ENCODE measurements at regions not wholly inside any gene's neighbourhood (a gene's known extent, or its start where the extent isn't known, plus 50 kb on each side); places are given as distances from the start of the nearest gene placed in this dataset.

DNA sequence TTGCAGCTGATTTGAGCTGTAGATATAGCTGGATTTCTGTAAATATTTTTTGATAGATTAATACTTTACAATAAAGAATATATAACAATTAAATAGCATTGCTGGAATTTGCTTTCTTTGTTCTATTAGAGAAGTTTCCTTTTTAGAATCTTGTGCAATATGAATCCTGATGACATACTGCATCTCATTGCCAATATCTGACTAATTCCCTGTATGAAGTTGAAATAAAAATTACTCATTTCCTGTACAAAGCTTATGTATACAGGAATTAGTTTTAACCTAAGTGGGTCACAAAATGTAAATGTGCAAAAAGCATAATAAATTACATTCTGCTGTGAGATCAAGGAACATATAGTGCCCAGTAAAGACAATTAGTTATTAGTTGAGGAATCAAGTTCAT lies 72.8 kb upstream of the TMEFF2 start:
- DNase-seq (ENCODE audit: low read depth): no peak

GRCh38 chr2:192265751-192266150 lies 71.0 kb upstream of the TMEFF2 start:
- DNase-seq (ENCODE audit: low read depth): no peak

DNA sequence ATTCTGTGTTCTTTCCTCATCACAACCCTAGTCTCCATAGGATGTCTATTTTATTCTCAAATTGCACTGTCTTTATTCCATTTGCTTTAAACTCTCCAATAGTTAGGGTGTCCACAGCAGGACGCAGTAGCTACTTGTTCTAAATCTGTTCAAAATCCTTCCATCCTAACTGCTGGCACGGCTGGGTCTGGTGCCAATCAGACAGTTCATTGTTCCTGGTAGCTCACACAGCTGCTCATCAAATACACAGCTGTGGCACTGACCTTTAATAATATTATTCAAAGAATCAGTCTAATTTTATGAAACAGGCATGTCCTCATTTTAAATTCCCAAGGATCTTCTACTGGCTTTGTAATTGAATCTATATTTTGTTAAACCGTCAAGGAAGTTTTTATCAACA lies 59.7 kb upstream of the TMEFF2 start:
- no peak for DNase-seq (ENCODE audit: low read depth)

DNA sequence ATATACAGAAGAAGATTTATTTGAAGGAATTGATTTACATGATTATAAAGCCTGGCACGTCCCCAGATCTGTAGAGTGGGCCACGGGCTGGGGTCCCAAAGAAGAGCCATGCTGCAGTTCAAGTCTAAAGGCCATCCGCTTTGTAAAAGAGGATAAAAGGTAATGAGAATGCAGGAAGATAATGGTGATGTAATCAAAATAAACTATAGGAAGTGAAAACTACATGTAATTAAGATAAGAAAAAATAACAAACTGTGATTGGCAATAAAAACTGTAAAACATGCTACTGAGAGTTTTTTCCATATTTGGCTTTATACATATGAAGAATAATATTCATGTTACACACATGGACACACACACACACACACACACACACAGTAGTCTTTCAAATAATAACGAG lies 59.0 kb upstream of the TMEFF2 start:
- no peak for DNase-seq (ENCODE audit: low read depth)

- DNase-seq (ENCODE audit: low read depth): no peak
Observed at GRCh38 chr2:192250961-192251360, 56.2 kb upstream of the TMEFF2 start.

DNA sequence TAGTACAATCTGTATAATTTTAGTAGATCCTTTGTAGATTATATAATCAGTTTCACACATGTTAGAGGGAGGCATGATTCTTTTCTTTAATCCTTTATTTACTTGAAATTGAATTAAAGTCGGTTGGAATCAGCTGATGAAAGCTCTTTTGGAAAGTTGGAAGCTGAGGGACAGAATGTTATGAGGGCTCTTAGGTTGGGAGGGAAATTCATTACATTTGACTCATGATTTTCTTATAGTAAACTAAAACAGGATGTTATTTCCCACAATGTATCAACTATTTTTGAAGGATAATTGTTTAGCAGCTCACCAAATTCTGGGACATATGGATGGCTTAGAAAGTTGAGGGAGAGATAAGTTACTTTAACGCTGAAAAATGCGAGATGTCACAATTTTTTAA lies 52.7 kb upstream of the TMEFF2 start:
- no peak for DNase-seq (ENCODE audit: low read depth)

DNA sequence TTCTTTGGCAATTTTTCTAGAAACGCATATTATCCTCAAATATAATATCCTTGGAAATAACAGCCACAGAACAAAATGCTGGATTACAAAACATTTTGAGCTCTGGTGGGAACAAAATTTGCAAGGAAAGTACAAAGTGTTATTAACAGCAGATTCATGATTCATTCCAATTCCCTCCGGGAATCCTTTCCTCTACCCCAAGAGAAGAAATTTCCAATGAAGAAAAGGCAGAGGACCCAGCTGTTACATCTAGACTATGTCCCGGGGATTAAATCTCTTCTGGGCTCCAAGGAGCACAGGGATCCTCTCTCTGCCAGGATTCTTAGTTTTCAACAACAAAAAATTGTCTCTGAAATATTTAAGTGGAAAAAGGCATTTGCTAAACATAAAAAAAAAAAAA lies 51.6 kb upstream of the TMEFF2 start:
- no peak for DNase-seq (ENCODE audit: low read depth)

DNA sequence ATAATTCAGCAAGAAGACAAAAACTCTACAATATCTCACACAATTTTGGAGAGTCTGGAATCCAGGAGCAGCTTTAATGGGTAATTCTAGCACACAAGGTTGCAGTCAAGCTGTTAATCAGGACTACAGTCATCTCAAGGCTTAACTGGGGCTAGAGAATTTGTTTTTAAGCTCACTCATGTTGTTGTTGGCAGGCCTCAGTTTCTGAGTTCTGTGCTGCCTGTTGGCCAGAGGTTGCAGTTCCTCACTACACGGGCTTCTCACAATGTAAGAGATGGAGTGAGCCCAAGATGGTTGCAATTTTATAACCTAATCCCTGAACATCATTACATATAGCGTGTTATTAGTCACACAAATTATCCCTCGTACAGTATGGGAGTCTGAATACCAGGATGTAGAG lies 50.6 kb upstream of the TMEFF2 start:
- DNase-seq (ENCODE audit: low read depth): no peak

Measured in CMK (cell line).